Spleen (tissue), 11 donors: ENCODE measurements at regions not wholly inside any gene's neighbourhood (a gene's known extent, or its start where the extent isn't known, plus 50 kb on each side); places are given as distances from the start of the nearest gene placed in this dataset.

Experiments
- DNase-seq: peaks from one replicate; pipeline ENCODE4 v3.0.0-alpha.2; 2020
- H3K27ac ChIP-seq, 8 donors: fragments of 200-600 bp; sonication (generic) in 7 of 8; 1 replicate in 4 of 8; 2 replicates in 4 of 8; pipeline versions ENCODE4 v1.5.0 to v1.8.0; 2016 to 2021; ENCODE audit warnings: inconsistent platforms in 4 of 8, mild to moderate bottlenecking in 4 of 8, moderate library complexity in 1 of 8
- H3K27me3 ChIP-seq, 7 donors: fragments of 200-600 bp; sonication (generic) in 6 of 7; replicated peaks in 1 of 7; 1 replicate in 4 of 7; 2 replicates in 3 of 7; pipeline versions ENCODE4 v1.5.0 to v1.8.0; 2016 to 2021; ENCODE audit warnings: inconsistent platforms in 3 of 7, mild to moderate bottlenecking in 1 of 7
- H3K36me3 ChIP-seq, 6 donors: fragments of 200-600 bp; sonication (generic) in 5 of 6; 1 replicate in 4 of 6; 2 replicates in 2 of 6; pipeline versions ENCODE4 v1.5.0 to v1.8.0; 2016 to 2021; ENCODE audit warnings: inconsistent platforms in 2 of 6
- H3K4me1 ChIP-seq, 6 donors: fragments of 200-600 bp; sonication (generic) in 5 of 6; 1 replicate in 3 of 6; 2 replicates in 3 of 6; pipeline versions ENCODE4 v1.5.0 to v1.8.0; 2016 to 2021; ENCODE audit warnings: inconsistent platforms in 3 of 6
- H3K4me3 ChIP-seq, 8 donors: fragments of 200-600 bp; sonication (generic) in 7 of 8; 1 replicate in 4 of 8; 2 replicates in 4 of 8; pipeline versions ENCODE4 v1.5.0 to v1.8.0; 2016 to 2021; ENCODE audit warnings: inconsistent platforms in 4 of 8, mild to moderate bottlenecking in 4 of 8, moderate library complexity in 2 of 8
- H3K9me3 ChIP-seq, 8 donors: fragments of 200-600 bp; sonication (generic) in 7 of 8; 1 replicate in 4 of 8; 2 replicates in 4 of 8; pipeline versions ENCODE4 v1.5.0 to v1.8.0; 2016 to 2021; ENCODE audit warnings: inconsistent platforms in 4 of 8
- CTCF ChIP-seq, 11 experiments: fragments of 200-600 bp in 7 of 11; fragments of 450-650 bp in 4 of 11; sonication (generic) in 4 of 11; IDR thresholded peaks in 8 of 11; conservative IDR thresholded peaks in 3 of 11; 1 replicate in 7 of 11; 2 replicates in 4 of 11; pipeline versions ENCODE4 v1.4.0 to v1.8.0; 2016 to 2021; ENCODE audit warnings: antibody characterized with exemption in 11 of 11, inconsistent platforms in 4 of 11, mild to moderate bottlenecking in 1 of 11
- POLR2A ChIP-seq, 3 donors: fragments of 450-650 bp; IDR thresholded peaks; one replicate each; pipeline ENCODE4 v1.5.1; 2017; ENCODE audit warnings: antibody characterized with exemption in 3 of 3, mild to moderate bottlenecking in 1 of 3
- POLR2AphosphoS5 ChIP-seq, 3 donors: sonication (generic); formaldehyde crosslinking; IDR thresholded peaks; one replicate each; pipeline ENCODE4 v1.5.1; 2017; ENCODE audit warnings: antibody characterized with exemption in 3 of 3
- WGBS, 5 donors: extraction: QIAGEN DNeasy Blood & Tissue Kit in 3 of 5; methylation state at CpG; one replicate each; pipeline versions ENCODE4 v1.1.5 to v1.1.7; 2013 to 2018; 5-methylcytosine and 5-hydroxymethylcytosine counted together
- intact Hi-C: fragments of 100-400 bp; cut with DNase I; formaldehyde crosslinking; loops from one replicate; pipeline ENCODE4 v1.15.0; 2023; ENCODE audit warnings: low total_unique reads
- donor health status: healthy with polysubstance abuse.
- donor health status: DM: no; HTN: no; CAD: no; lungs with moderate emphysema.
- donor health status: DM: no; HTN: no; CAD: no.
- donor health status: Bipolar disorder and iron deficiency.
- donor health status: healthy.
- donor health status: DM: no; HTN: no; CAD: no.
- donor health status: DM: yes; HTN: yes; CAD: no.

- Histone ChIP-seq H3K4me1 (peaks cover 0 to 18% (median 16%) of the 10 kb centered on the region in 6 donors), H3K36me3 (no peaks in the 10 kb centered on the region), H3K27ac (no peak overlapping the region), H3K27me3 (peaks cover 0 to 47% (median 0%) of the 10 kb centered on the region in 7 donors), H3K4me3 (no peak overlapping the region), H3K9me3 (peaks cover 0 to 4% (median 0%) of the 10 kb centered on the region in 8 donors)
- TF ChIP-seq POLR2A (IDR thresholded peaks at IDR 0.05): no peak
- TF ChIP-seq POLR2AphosphoS5 (IDR thresholded peaks at IDR 0.05): no peak
- no peak for TF ChIP-seq CTCF (IDR thresholded peaks at IDR 0.05 in 8 of 11, conservative IDR thresholded peaks at IDR 0.05 in 3 of 11)
- 76 to 83% (median 79%) methylated on average over 7 of the region's 7 CpGs for WGBS, 5 donors
- intact Hi-C loops: no loop called here
- DNase-seq: no peak
Observed at GRCh38 chr15:69992348-69992747, 105.4 kb downstream of the TLE3 start.

GRCh38 chr15:69994429-69995205 is 103.1 kb downstream of the TLE3 start:
- 58 to 88% (median 62%) methylated on average over 1 of the region's 1 CpG for WGBS, 5 donors
- intact Hi-C loops: no loop called here
- Histone ChIP-seq H3K4me1 (peaks cover 0 to 24% (median 17%) of the 10 kb centered on the region in 6 donors), H3K27ac (peak overlapping the region in 2 of 8 donors; percentile 33), H3K36me3 (no peaks in the 10 kb centered on the region), H3K4me3 (no peak overlapping the region), H3K9me3 (peaks cover 0 to 4% (median 0%) of the 10 kb centered on the region in 8 donors), H3K27me3 (peaks cover 0 to 24% (median 0%) of the 10 kb centered on the region in 7 donors)
- TF ChIP-seq POLR2A (IDR thresholded peaks at IDR 0.05) (no peak), CTCF (IDR thresholded peaks at IDR 0.05 in 8 of 11, conservative IDR thresholded peaks at IDR 0.05 in 3 of 11) (no peak), POLR2AphosphoS5 (IDR thresholded peaks at IDR 0.05) (no peak)
- no peak for DNase-seq

- no peak overlapping the region for H3K4me3 ChIP-seq
- peak; percentile 59 for DNase-seq
- H3K27ac ChIP-seq: peak overlapping the region in 1 of 8 donors; percentile 3
- 78 to 85% (median 81%) methylated on average over 15 of the region's 15 CpGs for WGBS, 5 donors
- H3K4me1 ChIP-seq: peaks cover 0 to 24% (median 17%) of the 10 kb centered on the region in 6 donors
- no peak for TF ChIP-seq CTCF (IDR thresholded peaks at IDR 0.05 in 8 of 11, conservative IDR thresholded peaks at IDR 0.05 in 3 of 11)
- TF ChIP-seq POLR2A (IDR thresholded peaks at IDR 0.05): no peak
- TF ChIP-seq POLR2AphosphoS5 (IDR thresholded peaks at IDR 0.05): no peak
- peaks cover 0 to 4% (median 0%) of the 10 kb centered on the region in 8 donors for H3K9me3 ChIP-seq
- H3K27me3 ChIP-seq: peaks cover 0 to 7% (median 0%) of the 10 kb centered on the region in 7 donors
- intact Hi-C loops: no loop called here
- no peaks in the 10 kb centered on the region for H3K36me3 ChIP-seq
Observed at GRCh38 chr15:69996321-69997160, 101.2 kb downstream of the TLE3 start.

GRCh38 chr15:69997161-69997485 is 100.6 kb downstream of the TLE3 start:
- Histone ChIP-seq H3K36me3 (no peaks in the 10 kb centered on the region), H3K9me3 (peaks cover 0 to 5% (median 0%) of the 10 kb centered on the region in 8 donors), H3K27me3 (peaks cover 0 to 3% (median 0%) of the 10 kb centered on the region in 7 donors), H3K4me3 (no peak overlapping the region), H3K4me1 (peaks cover 0 to 24% (median 17%) of the 10 kb centered on the region in 6 donors), H3K27ac (peak overlapping the region in 1 of 8 donors; percentile 3)
- 82 to 89% (median 86%) methylated on average over 10 of the region's 10 CpGs for WGBS, 5 donors
- intact Hi-C loops: no loop called here
- peak; percentile 49 for DNase-seq
- TF ChIP-seq POLR2A (IDR thresholded peaks at IDR 0.05): no peak
